22Rv1 (cell line): ENCODE measurements at regions not wholly inside any gene's neighbourhood (a gene's known extent, or its start where the extent isn't known, plus 50 kb on each side); places are given as distances from the start of the nearest gene placed in this dataset.

ENCODE experiments used
- H3K27ac ChIP-seq: fragments of 450-650 bp; 2 replicates; pipeline ENCODE4 v1.5.1; 2017
- CTCF ChIP-seq: fragments of 450-650 bp; IDR thresholded peaks from 2 replicates; pipeline ENCODE4 v1.5.1; 2017; ENCODE audit warnings: mild to moderate bottlenecking
- ZFX ChIP-seq: fragments of 450-650 bp; IDR thresholded peaks from 2 replicates; pipeline ENCODE4 v1.6.1; 2017; ENCODE audit warnings: antibody characterized with exemption, borderline replicate concordance

DNA sequence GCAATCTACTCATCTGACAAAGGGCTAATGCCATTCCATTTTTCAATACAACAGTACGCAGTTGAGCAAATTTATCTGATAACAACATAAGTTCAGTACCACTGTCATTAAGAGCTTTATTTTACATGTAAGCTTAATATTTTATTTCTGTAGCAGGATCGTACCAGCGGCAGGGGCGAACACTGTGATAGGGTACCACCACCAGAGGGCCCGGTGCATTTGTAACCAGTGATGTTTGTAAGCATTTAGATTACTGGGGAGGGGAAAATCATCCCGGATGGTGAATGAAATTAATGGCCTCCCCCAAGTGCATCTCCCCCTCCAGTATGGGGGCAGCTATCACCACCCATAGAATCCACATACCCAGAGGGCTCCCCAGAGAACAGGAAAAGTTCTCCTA is 179.0 kb downstream of the ADGRA3 start:
- TF ChIP-seq CTCF (0 out of 2 replicates have a peak, but pooled peaks have one; percentile 6), ZFX (no peak)
- H3K27ac ChIP-seq, result no peak overlapping the region

DNA sequence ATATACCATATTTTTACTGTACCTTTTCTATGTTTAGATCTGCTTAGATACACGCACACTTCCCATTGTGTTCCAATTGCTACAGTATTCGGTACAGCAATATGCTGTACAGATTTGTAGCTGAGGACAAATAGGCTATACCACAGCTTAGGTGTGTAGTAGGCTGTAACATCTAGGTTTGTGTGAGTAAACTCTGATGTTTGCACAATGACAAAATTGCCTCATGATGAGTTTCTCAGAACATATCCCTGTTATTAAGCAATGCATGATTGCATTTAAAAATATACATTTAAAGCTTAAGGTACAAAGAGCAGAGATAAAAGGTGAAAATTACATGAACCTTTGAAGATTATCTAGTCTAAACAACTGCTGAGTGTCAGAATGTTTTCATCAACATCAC is 181.7 kb downstream of the ADGRA3 start:
- H3K27ac ChIP-seq, result no peak overlapping the region
- TF ChIP-seq ZFX, result no peak
- TF ChIP-seq CTCF, result no peak

DNA sequence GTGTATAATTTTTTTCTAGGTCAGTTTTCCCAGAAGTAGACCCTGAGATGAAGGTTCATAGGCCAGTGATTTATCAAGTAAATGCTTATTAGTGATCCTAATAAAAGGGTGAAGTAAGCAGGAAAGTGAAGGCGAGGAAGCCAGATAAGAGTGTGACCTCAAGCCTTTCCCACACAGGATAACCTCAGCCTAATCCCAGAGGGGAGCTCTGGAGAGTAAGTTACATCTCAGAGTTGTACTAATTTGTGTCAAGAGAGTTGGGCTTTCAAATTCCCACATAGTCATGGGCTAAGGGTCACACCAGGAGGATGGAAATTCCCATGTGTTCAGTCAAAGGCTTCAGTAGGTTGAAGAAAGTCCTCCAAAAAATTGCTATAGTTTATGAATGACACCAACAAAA is 191.4 kb downstream of the ADGRA3 start:
- no peak overlapping the region for H3K27ac ChIP-seq
- TF ChIP-seq CTCF, result no peak
- TF ChIP-seq ZFX, result no peak

GRCh38 chr4:22323691-22324090 is 192.2 kb downstream of the ADGRA3 start:
- TF ChIP-seq CTCF (no peak), ZFX (no peak)
- no peak overlapping the region for H3K27ac ChIP-seq

- TF ChIP-seq ZFX (no peak), CTCF (no peak)
- H3K27ac ChIP-seq, result no peak overlapping the region
These were observed 192.9 kb downstream of the ADGRA3 start for GRCh38 chr4:22322996-22323395.

DNA sequence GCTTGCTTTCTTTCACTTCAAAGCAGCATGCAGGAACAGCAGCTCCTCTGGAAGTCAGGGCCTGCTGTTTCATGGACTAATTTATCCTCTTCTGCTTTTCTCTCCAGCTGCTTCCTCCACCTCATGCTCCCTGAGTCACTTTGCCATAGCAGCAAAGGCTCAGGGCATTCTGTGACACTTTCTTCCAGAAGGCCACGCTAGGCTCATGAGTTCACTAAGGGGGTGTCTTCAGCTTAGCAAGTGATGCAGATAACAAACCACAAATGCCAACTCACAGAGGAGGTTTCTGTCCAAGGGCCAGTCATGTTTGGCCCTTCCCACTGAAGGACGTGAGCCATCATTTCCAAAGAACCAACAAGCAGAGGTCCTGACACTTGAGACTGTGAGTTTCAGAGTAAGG is 200.2 kb downstream of the ADGRA3 start:
- no peak overlapping the region for H3K27ac ChIP-seq
- TF ChIP-seq CTCF (no peak), ZFX (no peak)

- H3K27ac ChIP-seq, result no peak overlapping the region
- no peak for TF ChIP-seq ZFX
- no peak for TF ChIP-seq CTCF
These were observed 201.9 kb downstream of the ADGRA3 start for GRCh38 chr4:22313976-22314375.
